Mesenchymal stem cell (in vitro differentiated cells and primary cell): ENCODE measurements at regions not wholly inside any gene's neighbourhood (a gene's known extent, or its start where the extent isn't known, plus 50 kb on each side); places are given as distances from the start of the nearest gene placed in this dataset.
"Not testable (repeated sequence)": the region's sequence is repeated elsewhere in the genome, so short reads cannot be mapped to it uniquely, and the experiment has no call there.

Experiments used
- DNase-seq: peaks from one replicate; pipeline ENCODE4 v3.0.0-alpha.2; 2013
- H2AFZ ChIP-seq: one replicate; pipeline ENCODE4 v1.6.1; 2013; ENCODE audit warnings: low read depth, mild to moderate bottlenecking, control low read depth, inconsistent platforms, low read length, moderate library complexity
- H2AK5ac ChIP-seq: 2 replicates; pipeline ENCODE4 v1.6.1; 2013; ENCODE audit warnings: low read length, moderate library complexity, mild to moderate bottlenecking, inconsistent platforms; ENCODE audit not compliant: severe bottlenecking
- H2BK120ac ChIP-seq: one replicate; pipeline ENCODE4 v1.6.1; 2013; ENCODE audit warnings: low read depth, mild to moderate bottlenecking, inconsistent platforms, low read length, moderate library complexity
- H2BK12ac ChIP-seq, 2 experiments: one replicate each; pipeline ENCODE4 v1.6.1; 2013; ENCODE audit warnings: inconsistent platforms in 2 of 2, low read length in 2 of 2, mild to moderate bottlenecking in 2 of 2, moderate library complexity in 2 of 2, control low read depth in 1 of 2
- H2BK15ac ChIP-seq: one replicate; pipeline ENCODE4 v1.6.1; 2013; ENCODE audit warnings: mild to moderate bottlenecking, low read depth, inconsistent platforms; ENCODE audit not compliant: poor library complexity, severe bottlenecking
- H2BK5ac ChIP-seq: 2 replicates; pipeline ENCODE4 v1.6.1; 2013; ENCODE audit warnings: low read depth, mild to moderate bottlenecking, low read length, control low read depth, inconsistent platforms; ENCODE audit not compliant: poor library complexity, severe bottlenecking
- H3K14ac ChIP-seq, 2 experiments: one replicate each; pipeline ENCODE4 v1.6.1; 2013; ENCODE audit warnings: inconsistent platforms in 2 of 2, low read length in 2 of 2, control low read depth in 1 of 2, mild to moderate bottlenecking in 1 of 2, moderate library complexity in 1 of 2
- H3K18ac ChIP-seq, 2 experiments: one replicate each; pipeline ENCODE4 v1.6.1; 2013; ENCODE audit warnings: inconsistent platforms in 2 of 2, low read length in 2 of 2, control low read depth in 1 of 2, low read depth in 1 of 2, mild to moderate bottlenecking in 1 of 2
- H3K23ac ChIP-seq, 2 experiments: one replicate each; pipeline ENCODE4 v1.6.1; 2013; ENCODE audit warnings: inconsistent platforms in 2 of 2, low read length in 2 of 2, mild to moderate bottlenecking in 2 of 2, moderate library complexity in 2 of 2, control low read depth in 1 of 2
- H3K27ac ChIP-seq: 2 replicates; pipeline ENCODE4 v1.5.1; 2013; ENCODE audit warnings: mild to moderate bottlenecking, moderate library complexity, low read length, control low read depth, inconsistent platforms; ENCODE audit not compliant: poor library complexity, severe bottlenecking
- H3K27me3 ChIP-seq, 2 experiments: 2 replicates each; pipeline versions ENCODE4 v1.6.1 to v1.7.0; 2013; ENCODE audit warnings: low read length in 2 of 2, mild to moderate bottlenecking in 2 of 2, moderate library complexity in 2 of 2, control low read depth in 1 of 2, inconsistent platforms in 1 of 2; ENCODE audit not compliant: control insufficient read depth in 1 of 2, insufficient read depth in 1 of 2
- H3K36me3 ChIP-seq, 2 experiments: 2 replicates each; pipeline versions ENCODE4 v1.6.1 to v1.7.0; 2013; ENCODE audit warnings: low read length in 2 of 2, control low read depth in 1 of 2, inconsistent platforms in 1 of 2, low read depth in 1 of 2, mild to moderate bottlenecking in 1 of 2; ENCODE audit not compliant: insufficient read depth in 2 of 2, control insufficient read depth in 1 of 2
- H3K4ac ChIP-seq, 2 experiments: one replicate each; pipeline ENCODE4 v1.6.1; 2013; ENCODE audit warnings: inconsistent platforms in 2 of 2, low read length in 2 of 2, mild to moderate bottlenecking in 2 of 2, moderate library complexity in 2 of 2, control low read depth in 1 of 2, low read depth in 1 of 2
- H3K4me1 ChIP-seq: 2 replicates; pipeline ENCODE4 v1.6.1; 2013; ENCODE audit warnings: low read depth, low read length, control low read depth; ENCODE audit not compliant: control insufficient read depth, insufficient read depth
- H3K4me2 ChIP-seq: 2 replicates; pipeline ENCODE4 v1.6.1; 2013; ENCODE audit warnings: low read length, mild to moderate bottlenecking, inconsistent platforms; ENCODE audit not compliant: poor library complexity, severe bottlenecking
- H3K4me3 ChIP-seq, 2 experiments: 2 replicates each; pipeline versions ENCODE4 v1.5.1 to v1.7.0; 2013; ENCODE audit warnings: low read length in 2 of 2, mild to moderate bottlenecking in 2 of 2, control low read depth in 1 of 2, low read depth in 1 of 2; ENCODE audit not compliant: insufficient read depth in 1 of 2
- H3K79me1 ChIP-seq: replicated peaks from 2 replicates; pipeline ENCODE4 v1.6.1; 2013; ENCODE audit warnings: mild to moderate bottlenecking, control low read depth, low read length, inconsistent platforms; ENCODE audit not compliant: poor library complexity, severe bottlenecking
- H3K9ac ChIP-seq: 2 replicates; pipeline ENCODE4 v1.7.0; 2013; ENCODE audit warnings: mild to moderate bottlenecking, low read length, moderate library complexity
- H3K9me3 ChIP-seq: 2 replicates; pipeline ENCODE4 v1.7.0; 2013; ENCODE audit warnings: mild to moderate bottlenecking, low read length; ENCODE audit not compliant: control insufficient read depth
- H4K8ac ChIP-seq: one replicate; pipeline ENCODE4 v1.6.1; 2013; ENCODE audit warnings: inconsistent platforms, mild to moderate bottlenecking, low read length, moderate library complexity
- H4K91ac ChIP-seq: one replicate; pipeline ENCODE4 v1.6.1; 2013; ENCODE audit warnings: mild to moderate bottlenecking, low read length, inconsistent platforms
- WGBS: methylation state at CpG from one replicate; pipeline ENCODE4 v1.1.7; 2013; ENCODE audit warnings: mixed read lengths; 5-methylcytosine and 5-hydroxymethylcytosine counted together

DNA sequence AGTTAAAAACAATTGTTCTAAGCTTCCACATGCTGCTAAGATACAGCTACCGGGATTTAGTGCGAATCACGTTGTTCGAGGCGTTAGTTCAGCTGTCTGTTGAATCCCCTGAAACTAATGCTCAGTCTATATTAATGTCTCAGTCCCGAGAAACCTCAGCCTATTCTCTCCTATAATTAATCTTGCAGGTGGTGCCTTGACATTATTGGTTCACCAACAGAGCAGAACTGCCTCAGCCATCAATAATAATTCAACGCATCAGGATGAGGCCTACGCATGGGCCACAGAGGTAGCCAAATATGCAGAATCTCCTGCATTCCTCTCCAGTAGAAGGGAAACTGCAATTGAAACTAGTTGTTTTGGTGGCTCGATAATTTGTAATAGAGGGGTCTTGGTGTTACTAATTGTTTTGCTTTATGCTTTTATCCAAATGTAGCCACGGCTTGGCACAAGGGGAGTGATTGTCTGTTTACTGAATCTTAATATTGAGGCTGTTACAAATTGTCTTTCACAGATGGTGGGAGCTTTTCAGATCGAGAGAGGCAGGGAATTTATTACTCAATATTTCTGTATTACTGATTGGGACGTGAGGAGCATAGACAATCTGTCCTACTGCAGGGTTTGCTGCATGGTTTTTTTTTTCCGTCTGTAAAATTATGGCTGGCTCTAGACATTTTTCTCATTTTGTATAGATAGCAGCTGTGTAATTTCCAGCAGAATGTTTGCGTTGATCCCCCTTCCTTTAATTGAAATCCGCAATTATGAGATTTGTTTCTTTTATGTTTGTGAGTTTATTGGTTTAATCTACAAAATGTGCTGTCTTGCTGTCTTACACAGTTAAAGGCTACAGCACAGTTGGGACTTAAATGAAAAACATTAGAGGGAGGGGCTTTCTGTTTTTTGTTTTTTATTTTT is 1036.5 kb upstream of the NOVA1 start:
- Histone ChIP-seq H3K9me3 (peaks cover 8% of the 10 kb centered on the region), H3K4me3 (no peak overlapping the region), H4K8ac (no peak overlapping the region), H4K91ac (no peak overlapping the region), H2AK5ac (no peak overlapping the region), H3K27ac (no peak overlapping the region), H3K27me3 (no peaks in the 10 kb centered on the region), H3K4me1 (no peaks in the 10 kb centered on the region), H3K14ac (no peak overlapping the region), H3K4ac (no peak overlapping the region), H3K36me3 (no peaks in the 10 kb centered on the region), H2BK15ac (no peak overlapping the region), H3K4me2 (no peak overlapping the region), H3K18ac (no peak overlapping the region), H3K23ac (no peak overlapping the region), H2BK5ac (no peak overlapping the region), H2BK120ac (no peak overlapping the region), H3K9ac (no peak overlapping the region), H3K79me1 (no peaks in the 10 kb centered on the region), H2AFZ (no peak overlapping the region), H2BK12ac (no peak overlapping the region)
- 91% methylated on average over 15 of the region's 15 CpGs for WGBS
- no peak for DNase-seq

DNA sequence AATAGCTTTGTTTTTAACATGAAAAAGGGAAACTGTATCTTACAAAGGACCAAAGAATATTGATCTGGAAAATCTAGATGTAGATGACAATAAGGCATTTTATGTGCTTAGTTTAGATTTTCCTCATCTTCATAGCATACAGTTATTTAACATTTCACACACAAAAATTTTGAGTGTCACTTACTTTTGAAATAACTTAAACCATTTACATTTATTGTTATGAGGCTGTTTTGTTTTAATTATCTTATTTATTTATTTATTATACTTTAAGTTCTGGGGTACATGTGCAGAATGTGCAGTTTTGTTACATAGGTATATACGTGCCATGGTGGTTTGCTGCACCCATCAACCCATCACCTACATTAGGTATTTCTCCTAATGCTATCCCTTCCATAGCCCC is 1042.9 kb upstream of the NOVA1 start:
- H3K4me3 ChIP-seq, H2BK120ac ChIP-seq, H3K4me1 ChIP-seq, H3K4me2 ChIP-seq, H3K4ac ChIP-seq, H2BK12ac ChIP-seq, H2BK15ac ChIP-seq, H3K79me1 ChIP-seq, H4K8ac ChIP-seq, DNase-seq, H4K91ac ChIP-seq, H3K18ac ChIP-seq, H2AFZ ChIP-seq, H2AK5ac ChIP-seq, H2BK5ac ChIP-seq, H3K36me3 ChIP-seq, H3K27me3 ChIP-seq, H3K27ac ChIP-seq, H3K23ac ChIP-seq, H3K14ac ChIP-seq, H3K9ac ChIP-seq: not testable (repeated sequence)
- no CpG with 5 or more reads among the region's 1 CpG for WGBS
- H3K9me3 ChIP-seq, result peaks cover 52% of the 10 kb centered on the region

DNA sequence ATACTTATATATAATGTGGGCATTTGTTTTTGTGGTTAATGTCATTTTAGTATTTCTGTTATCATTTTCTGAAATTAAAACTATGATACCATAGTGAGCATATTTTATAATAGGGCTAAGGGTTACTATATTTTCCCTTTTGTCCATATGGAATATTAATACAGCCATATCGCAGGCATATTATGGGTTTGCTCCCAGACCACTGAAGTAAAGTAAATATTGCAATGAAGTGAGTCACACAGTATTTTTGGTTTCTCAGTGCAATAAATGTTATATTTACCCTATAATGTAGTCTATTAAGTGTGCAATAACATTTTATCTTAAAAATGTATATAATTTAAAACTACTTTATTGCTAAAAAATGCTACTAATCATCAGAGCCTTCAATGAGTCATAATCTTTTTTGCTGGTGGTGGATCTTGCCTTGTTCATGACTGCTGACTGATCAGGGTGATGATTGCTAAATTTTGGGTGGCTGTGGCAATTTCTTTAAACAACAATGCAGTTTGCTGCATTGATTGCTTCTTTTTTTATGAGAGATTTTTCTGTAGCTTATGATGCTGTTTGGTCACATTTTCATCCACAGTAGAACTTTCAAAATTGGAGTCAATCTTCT is 1044.5 kb upstream of the NOVA1 start:
- H2BK5ac ChIP-seq, result no peak overlapping the region
- H3K23ac ChIP-seq, result no peak overlapping the region
- H3K36me3 ChIP-seq, result no peaks in the 10 kb centered on the region
- H3K27ac ChIP-seq, result no peak overlapping the region
- H3K79me1 ChIP-seq, result no peaks in the 10 kb centered on the region
- DNase-seq, result no peak
- no peak overlapping the region for H3K4me3 ChIP-seq
- no peak overlapping the region for H2AFZ ChIP-seq
- no peaks in the 10 kb centered on the region for H3K27me3 ChIP-seq
- no peak overlapping the region for H2BK120ac ChIP-seq
- no peak overlapping the region for H3K4ac ChIP-seq
- no peaks in the 10 kb centered on the region for H3K4me1 ChIP-seq
- no peak overlapping the region for H2AK5ac ChIP-seq
- H4K8ac ChIP-seq, result no peak overlapping the region
- no peak overlapping the region for H2BK12ac ChIP-seq
- no peak overlapping the region for H3K14ac ChIP-seq
- no peak overlapping the region for H3K9ac ChIP-seq
- H3K4me2 ChIP-seq, result no peak overlapping the region
- H3K9me3 ChIP-seq, result peaks cover 51% of the 10 kb centered on the region
- WGBS, result no CpG with 5 or more reads among the region's 1 CpG
- H3K18ac ChIP-seq, result no peak overlapping the region
- H4K91ac ChIP-seq, result no peak overlapping the region
- H2BK15ac ChIP-seq, result no peak overlapping the region

DNA sequence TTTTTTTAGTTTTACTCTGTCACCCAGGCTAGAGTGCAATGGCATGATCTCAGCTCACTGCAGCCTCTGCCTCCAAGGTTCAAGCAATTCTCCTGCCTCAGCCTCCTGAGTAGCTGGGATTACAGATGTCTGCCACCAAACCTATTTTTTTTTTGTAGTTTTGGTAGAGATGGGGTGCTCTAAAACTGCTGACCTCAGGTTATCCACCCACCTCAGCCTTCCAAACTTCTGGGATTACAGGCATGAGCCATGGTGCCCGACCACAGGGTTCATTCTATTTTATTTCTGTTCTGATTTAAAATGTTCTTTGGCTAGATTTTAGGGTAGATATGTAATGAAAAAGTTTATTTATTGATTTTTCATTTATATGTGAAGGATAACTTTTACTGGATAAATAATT is 1062.8 kb upstream of the NOVA1 start:
- Histone ChIP-seq H4K8ac (no peak overlapping the region), H3K4me2 (no peak overlapping the region), H3K9ac (no peak overlapping the region), H2BK15ac (no peak overlapping the region), H3K36me3 (no peaks in the 10 kb centered on the region), H3K27ac (no peak overlapping the region), H3K27me3 (no peaks in the 10 kb centered on the region), H3K79me1 (no peaks in the 10 kb centered on the region), H3K4ac (no peak overlapping the region), H3K4me1 (no peaks in the 10 kb centered on the region), H3K23ac (no peak overlapping the region), H3K4me3 (no peak overlapping the region), H4K91ac (no peak overlapping the region), H2BK5ac (no peak overlapping the region), H2BK120ac (no peak overlapping the region), H3K9me3 (peaks cover 41% of the 10 kb centered on the region), H2AK5ac (no peak overlapping the region), H3K14ac (no peak overlapping the region), H2AFZ (no peak overlapping the region), H2BK12ac (no peak overlapping the region), H3K18ac (no peak overlapping the region)
- no peak for DNase-seq
- WGBS, result 90% methylated on average over 1 of the region's 1 CpG
